A172 (cell line): ENCODE measurements at regions not wholly inside any gene's neighbourhood (a gene's known extent, or its start where the extent isn't known, plus 50 kb on each side); places are given as distances from the start of the nearest gene placed in this dataset.
"Not testable (repeated sequence)": the region's sequence is repeated elsewhere in the genome, so short reads cannot be mapped to it uniquely, and the experiment has no call there.

Experiments used
- DNase-seq: peaks from one replicate; pipeline ENCODE4 v3.0.0-alpha.2; 2015; ENCODE audit warnings: low spot score

GRCh38 chr6:106849676-106850332 lies 124.7 kb downstream of the CD24 start:
- no peak for DNase-seq

DNA sequence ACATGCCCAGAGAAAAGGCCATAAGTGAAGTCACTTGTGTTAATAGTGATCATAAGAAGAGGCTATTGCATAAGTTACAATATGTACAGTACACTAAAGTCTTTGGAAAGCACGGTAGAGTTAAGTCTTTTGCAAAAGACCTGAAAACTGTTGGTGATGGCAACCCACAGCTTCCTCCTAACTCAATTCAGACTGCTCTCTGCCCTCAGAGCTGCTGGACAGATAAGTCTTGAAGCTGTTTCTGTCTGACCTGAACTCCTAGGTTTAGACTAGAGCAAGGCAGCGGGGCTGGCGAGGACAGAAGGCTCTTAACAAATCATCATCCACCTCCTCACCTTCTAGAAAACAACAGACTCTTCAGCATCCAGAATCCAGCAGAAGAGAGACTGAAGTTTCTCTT lies 125.4 kb downstream of the CD24 start:
- DNase-seq: no peak

DNA sequence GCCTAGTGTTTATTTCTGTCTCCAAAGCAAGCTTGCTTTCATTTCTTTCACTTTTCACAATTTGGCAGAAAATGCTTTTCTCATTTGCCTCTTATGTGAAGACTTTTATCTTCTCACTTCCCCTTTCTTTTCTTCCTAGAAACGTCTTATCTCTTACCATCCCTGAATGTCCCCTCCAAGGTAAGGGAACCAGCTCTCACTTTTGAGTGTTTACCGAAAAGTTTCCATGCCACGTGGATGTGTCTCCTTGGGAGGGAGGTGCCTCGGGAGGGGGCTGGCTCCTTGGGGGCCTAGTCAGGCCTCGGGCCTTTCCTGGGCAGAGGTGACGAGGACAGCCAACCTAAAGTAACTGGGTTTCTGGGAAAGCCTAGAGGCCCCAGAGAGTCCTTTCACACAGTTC lies 127.4 kb downstream of the CD24 start:
- DNase-seq: no peak

- no peak for DNase-seq
Observed at GRCh38 chr6:106844930-106845329, 129.6 kb downstream of the CD24 start.

DNA sequence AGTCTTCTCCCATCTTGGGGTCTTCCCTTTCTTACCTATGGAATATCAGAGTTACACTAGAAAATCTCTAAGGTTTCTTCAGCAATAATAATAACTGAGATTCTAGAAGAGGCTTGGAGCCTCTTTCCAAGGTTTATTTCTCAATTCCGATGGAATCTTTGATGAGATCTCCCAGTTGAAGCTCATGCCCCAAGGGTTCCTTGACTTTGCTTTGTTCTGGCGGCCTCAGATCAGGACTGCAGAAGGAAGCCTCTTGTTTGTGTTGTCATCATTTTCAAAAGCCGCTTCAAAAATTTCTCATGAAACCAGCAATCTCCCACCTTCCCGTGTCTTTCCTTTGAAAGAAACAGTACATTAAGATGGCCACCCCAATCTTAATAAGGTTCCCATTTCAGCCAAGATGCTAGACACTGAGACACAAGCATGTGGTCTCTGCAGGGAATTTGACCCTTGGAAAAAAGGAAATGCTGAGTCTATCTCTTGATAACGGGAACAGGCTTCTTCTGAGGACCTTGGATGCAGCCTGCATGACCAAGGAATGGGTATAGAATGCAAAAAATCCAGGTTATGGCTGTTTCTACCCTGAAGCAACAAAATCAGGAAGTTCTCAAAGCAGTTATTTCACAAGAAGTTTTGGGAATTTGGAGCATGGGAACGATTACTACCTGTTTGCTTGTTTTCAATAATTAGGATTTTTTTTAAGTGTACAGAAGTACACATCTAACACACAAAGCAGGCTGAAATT lies 141.6 kb downstream of the CD24 start:
- no peak for DNase-seq

- no peak for DNase-seq
Observed at GRCh38 chr6:106830930-106831329, 143.6 kb downstream of the CD24 start.

DNA sequence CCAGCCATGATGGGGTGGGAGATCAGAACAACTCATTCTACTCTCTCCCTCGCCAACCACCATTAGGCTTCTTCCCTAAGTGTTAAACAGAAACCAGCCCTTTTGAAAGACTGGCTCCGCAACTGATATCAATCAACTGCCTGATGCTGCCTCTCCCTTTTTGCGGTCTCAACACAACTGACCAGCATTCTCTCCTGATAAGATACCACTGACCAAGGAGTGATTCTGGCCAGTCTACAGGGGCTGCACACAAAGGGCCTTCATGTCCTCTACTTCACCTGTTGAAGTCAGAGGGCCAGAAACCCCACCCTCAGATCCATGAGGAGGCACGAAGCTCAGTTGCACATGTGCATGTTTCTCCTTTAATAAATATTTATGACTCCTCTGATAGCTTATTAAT lies 145.1 kb downstream of the CD24 start:
- no peak for DNase-seq

GRCh38 chr6:106827081-106827480 lies 147.4 kb downstream of the CD24 start:
- no peak for DNase-seq

- DNase-seq: peak; percentile 14
Observed at GRCh38 chr6:106825156-106825555, 149.4 kb downstream of the CD24 start.

DNA sequence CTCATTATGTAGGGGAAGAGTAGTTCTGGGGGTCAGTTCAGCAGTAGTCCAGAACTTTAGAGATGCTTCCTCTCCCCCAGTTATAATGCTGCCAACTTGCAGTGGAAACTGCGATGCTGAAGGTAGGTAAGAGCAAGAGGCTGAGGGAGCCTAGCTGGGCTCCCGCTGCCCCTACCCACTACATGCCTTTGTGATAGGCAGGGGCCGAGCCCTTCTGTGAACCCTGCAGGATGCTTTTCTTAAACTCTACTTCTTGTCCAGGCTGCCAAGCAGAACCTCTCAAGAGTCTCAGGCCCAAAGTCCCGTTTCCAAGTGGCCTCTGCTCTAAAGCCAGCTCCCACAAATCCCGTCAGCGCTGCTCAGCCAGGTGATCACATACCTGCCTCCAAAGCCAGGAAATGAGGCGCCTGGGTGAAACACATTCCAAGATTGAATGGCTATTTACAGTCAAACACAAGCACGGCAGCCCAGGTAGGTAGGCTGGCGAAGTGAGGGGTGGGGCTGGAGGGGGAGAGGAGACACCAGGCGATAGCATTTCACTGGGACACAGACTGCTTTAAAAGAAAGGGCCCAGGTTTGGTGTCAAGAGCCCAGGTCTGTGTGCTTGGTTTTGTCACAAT lies 150.7 kb downstream of the CD24 start:
- no peak for DNase-seq

GRCh38 chr6:106823058-106823457 lies 151.5 kb downstream of the CD24 start:
- DNase-seq: no peak

GRCh38 chr6:106820412-106820852 lies 154.1 kb downstream of the CD24 start:
- peak; percentile 92 for DNase-seq

GRCh38 chr6:106811088-106811686 lies 163.3 kb downstream of the CD24 start:
- DNase-seq: no peak

DNA sequence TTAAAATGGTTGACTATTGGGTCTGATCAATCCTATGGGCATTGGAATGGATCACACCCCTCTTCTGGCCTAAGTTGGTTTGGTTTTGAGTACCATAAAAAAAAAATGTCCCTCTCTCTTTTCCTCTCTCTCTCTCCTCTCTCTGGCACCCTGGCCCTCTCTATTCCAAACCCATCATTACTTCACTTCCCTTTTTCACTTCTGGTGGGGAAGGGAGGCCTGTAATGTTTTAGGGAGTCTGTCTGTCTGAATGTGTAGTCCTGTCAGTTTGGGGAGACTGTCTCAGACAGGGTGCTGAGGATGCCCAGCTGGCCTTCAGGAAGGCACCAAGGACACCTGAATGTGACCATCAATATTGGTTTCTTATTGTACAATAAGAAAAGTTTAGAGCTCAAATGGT lies 165.8 kb downstream of the CD24 start:
- no peak for DNase-seq

DNA sequence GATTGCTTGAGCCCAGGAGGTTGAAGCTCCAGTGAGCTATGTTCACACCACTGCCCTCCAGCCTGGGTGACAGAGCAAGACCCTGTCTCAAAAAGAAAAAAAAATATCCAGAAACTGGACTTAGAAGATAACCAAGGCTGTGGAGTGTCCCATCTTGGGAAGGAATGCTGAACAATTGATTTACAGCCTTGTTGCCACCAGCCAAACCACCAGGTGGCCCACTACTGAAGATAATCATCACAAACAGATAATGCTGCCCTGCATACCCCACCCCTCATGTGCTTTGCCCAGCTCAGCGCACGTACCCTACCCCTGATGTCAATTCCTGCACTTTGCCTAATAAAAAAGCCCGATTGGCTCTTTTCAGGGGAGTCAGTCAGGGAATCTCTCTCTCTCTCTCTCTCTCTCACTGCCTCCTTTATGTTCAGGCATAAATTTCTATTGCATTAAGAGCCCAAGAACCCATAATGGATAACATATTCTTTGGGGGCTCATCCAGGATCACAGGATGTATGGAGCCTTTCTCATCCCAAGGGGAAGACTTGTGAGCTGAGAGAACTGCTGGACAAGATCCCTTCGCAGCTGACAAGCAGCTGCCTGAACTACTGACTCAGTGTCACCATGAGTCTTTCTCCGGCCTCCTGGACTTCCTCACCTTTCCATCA lies 166.4 kb downstream of the CD24 start:
- no peak for DNase-seq

DNA sequence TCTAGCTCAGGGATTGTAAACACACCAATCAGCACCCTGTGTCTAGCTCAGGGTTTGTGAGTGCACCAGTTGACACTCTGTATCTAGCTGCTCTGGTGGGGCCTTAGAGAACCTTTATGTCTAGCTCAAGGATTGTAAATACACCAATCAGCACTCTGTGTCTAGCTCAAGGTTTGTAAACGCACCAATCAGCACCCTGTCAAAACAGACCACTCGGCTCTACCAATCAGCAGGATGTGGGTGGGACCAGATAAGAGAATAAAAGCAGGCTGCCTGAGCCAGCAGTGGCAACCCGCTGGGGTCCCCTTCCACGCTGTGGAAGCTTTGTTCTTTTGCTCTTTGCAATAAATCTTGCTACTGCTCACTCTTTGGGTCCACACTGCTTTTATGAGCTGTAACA lies 168.3 kb downstream of the CD24 start:
- not testable (repeated sequence) for DNase-seq

- no peak for DNase-seq
Observed at GRCh38 chr6:106805771-106806170, 168.8 kb downstream of the CD24 start.

GRCh38 chr6:106804346-106805335 lies 169.9 kb downstream of the CD24 start:
- no peak for DNase-seq

DNA sequence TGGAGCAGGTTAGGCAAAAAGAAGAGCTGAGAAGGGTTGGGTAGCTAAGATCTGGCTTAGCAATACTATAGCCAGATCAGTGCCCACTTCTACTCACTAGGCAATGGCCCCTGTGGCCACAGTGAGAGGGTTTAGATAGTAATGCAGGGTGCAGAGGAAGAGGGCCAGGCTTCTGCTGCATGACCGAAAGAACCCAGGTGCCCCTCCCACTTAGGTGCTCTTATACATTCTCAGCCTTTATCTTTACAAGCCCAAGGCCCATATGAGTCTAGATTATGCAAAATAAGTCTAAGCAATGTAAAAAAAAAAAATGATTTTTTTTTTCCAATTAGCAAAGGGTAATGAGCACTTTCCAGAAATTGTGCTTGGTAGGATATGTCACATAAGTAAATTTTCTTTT lies 171.3 kb downstream of the CD24 start:
- no peak for DNase-seq

DNA sequence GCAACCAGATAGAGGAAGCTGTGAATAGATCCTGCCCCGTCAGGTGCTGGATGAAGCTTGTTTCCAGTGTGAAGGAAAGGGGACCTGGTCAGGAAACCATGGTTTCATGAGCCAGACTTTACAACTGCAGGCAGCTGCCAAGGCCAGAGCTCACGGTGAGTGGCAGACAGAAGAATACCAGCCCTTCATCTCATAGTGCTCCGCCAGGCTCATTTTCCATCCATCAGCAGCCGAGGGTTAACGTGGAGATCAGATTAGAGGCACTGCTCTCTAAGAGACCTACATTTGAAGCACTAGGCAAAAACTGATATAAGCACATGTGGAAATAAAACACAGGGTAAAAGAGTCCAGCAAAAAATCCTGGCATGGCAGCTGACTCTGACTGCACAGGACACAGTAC lies 172.4 kb downstream of the CD24 start:
- DNase-seq: no peak

GRCh38 chr6:106801256-106801655 lies 171.9 kb downstream of the QRSL1 start:
- DNase-seq: no peak
